Progenitor cell of endocrine pancreas (in vitro differentiated cells): ENCODE measurements at regions not wholly inside any gene's neighbourhood (a gene's known extent, or its start where the extent isn't known, plus 50 kb on each side); places are given as distances from the start of the nearest gene placed in this dataset.

Experiments
- DNase-seq: peaks from one replicate; pipeline ENCODE4 v3.0.0; 2021; ENCODE audit warnings: low spot score; ENCODE audit not compliant: unreplicated experiment
- H3K27ac Mint-ChIP-seq: 2 replicates; pipeline ENCODE4 v1.8.0; 2021; ENCODE audit warnings: mild to moderate bottlenecking, moderate library complexity, mixed read lengths
- H3K27me3 Mint-ChIP-seq: 2 replicates; pipeline ENCODE4 v1.8.0; 2021; ENCODE audit warnings: mixed read lengths
- H3K36me3 Mint-ChIP-seq: 2 replicates; pipeline ENCODE4 v1.8.0; 2022; ENCODE audit warnings: mixed read lengths; ENCODE audit not compliant: insufficient read depth
- H3K4me1 Mint-ChIP-seq: 2 replicates; pipeline ENCODE4 v1.8.0; 2021; ENCODE audit warnings: low read depth, mixed read lengths
- H3K4me3 Mint-ChIP-seq: 2 replicates; pipeline ENCODE4 v1.8.0; 2021; ENCODE audit warnings: low read depth, mild to moderate bottlenecking, moderate library complexity, mixed read lengths
- H3K9me3 Mint-ChIP-seq: 2 replicates; pipeline ENCODE4 v1.8.0; 2021; ENCODE audit warnings: low read depth, mixed read lengths
- TF ChIP-seq, protein P1 (sequence below): fragments of 200-600 bp; sonication (generic); IDR thresholded peaks from one replicate; pipeline ENCODE4 v1.5.0; 2021; ENCODE audit warnings: antibody characterized with exemption, mild to moderate bottlenecking; ENCODE audit not compliant: unreplicated experiment

DNA sequence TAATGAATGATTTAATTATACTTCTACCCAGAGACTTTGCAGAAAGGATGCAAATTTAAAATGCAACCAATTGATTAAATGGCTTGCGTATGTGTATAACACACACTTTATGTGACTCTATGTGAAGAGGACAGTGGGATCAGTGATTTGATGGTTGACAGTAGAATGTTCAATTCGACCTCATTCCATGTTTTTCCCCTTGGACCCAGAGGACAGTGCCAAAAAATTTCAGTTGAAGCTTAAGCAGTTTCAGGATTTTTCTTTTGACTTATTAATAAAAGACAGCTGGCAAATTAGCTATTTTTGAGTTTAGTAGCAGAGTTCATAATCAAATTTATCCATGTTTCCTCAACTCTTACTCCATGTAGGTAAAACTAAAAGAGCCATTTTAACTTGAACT is 742.4 kb upstream of the NR2F2 start:
- H3K4me1 Mint-ChIP-seq: no peaks in the 10 kb centered on the region
- H3K27ac Mint-ChIP-seq: no peak overlapping the region
- H3K27me3 Mint-ChIP-seq: peaks cover 2% of the 10 kb centered on the region
- DNase-seq: no peak
- peaks cover 1% of the 10 kb centered on the region for H3K36me3 Mint-ChIP-seq
- H3K9me3 Mint-ChIP-seq: peaks cover 11% of the 10 kb centered on the region
- TF ChIP-seq, protein P1, sequence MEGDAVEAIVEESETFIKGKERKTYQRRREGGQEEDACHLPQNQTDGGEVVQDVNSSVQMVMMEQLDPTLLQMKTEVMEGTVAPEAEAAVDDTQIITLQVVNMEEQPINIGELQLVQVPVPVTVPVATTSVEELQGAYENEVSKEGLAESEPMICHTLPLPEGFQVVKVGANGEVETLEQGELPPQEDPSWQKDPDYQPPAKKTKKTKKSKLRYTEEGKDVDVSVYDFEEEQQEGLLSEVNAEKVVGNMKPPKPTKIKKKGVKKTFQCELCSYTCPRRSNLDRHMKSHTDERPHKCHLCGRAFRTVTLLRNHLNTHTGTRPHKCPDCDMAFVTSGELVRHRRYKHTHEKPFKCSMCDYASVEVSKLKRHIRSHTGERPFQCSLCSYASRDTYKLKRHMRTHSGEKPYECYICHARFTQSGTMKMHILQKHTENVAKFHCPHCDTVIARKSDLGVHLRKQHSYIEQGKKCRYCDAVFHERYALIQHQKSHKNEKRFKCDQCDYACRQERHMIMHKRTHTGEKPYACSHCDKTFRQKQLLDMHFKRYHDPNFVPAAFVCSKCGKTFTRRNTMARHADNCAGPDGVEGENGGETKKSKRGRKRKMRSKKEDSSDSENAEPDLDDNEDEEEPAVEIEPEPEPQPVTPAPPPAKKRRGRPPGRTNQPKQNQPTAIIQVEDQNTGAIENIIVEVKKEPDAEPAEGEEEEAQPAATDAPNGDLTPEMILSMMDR: no peak
- H3K4me3 Mint-ChIP-seq: no peak overlapping the region

DNA sequence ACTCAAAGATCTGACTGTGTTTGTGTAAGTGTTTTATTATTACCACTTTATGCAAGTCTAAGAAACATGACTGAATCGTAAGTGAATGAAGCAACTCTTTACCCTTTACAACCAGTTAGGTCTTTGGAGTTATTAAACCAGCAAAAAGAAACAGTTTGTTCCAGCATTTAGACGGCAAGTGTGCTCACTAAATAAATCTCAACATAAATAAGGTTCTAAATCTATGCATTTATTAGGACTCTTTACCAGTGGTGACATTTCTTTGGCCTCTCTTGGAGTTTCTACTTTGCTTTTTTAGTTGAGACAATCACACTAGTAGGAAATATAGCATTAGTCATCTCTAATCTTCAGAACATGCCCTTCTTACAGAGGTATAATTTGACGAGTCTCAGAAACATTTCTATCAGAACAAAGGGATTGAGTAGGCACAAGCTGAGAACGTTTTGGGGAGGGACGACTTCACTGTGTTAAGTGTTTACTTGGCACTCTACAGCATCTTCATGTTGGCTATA is 739.9 kb upstream of the NR2F2 start:
- TF ChIP-seq, protein P1: no peak
- no peak overlapping the region for H3K27ac Mint-ChIP-seq
- H3K4me3 Mint-ChIP-seq: no peak overlapping the region
- H3K9me3 Mint-ChIP-seq: peaks cover under 1% of the 10 kb centered on the region
- no peaks in the 10 kb centered on the region for H3K36me3 Mint-ChIP-seq
- DNase-seq: no peak
- H3K4me1 Mint-ChIP-seq: no peaks in the 10 kb centered on the region
- H3K27me3 Mint-ChIP-seq: peaks cover 2% of the 10 kb centered on the region

DNA sequence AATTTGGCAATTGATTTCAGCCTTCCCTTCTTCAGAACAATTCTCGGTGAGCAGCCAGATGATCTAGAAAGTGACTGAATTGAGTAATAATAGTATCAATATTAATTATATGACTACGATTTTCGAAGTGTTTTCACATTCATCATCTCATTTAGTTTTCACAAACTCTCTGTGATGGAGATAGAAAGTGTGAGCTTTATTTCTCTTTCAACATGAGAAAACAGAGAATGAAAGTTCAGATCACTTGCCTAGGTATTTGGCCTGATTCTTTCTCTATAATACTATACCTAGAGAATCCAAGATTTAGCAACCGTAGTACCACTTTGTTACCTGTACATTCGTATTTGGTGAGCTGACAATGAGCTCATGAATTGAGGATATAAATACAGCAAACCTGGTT is 739.2 kb upstream of the NR2F2 start:
- TF ChIP-seq, protein P1: no peak
- H3K9me3 Mint-ChIP-seq: no peaks in the 10 kb centered on the region
- no peak overlapping the region for H3K27ac Mint-ChIP-seq
- no peaks in the 10 kb centered on the region for H3K36me3 Mint-ChIP-seq
- no peak overlapping the region for H3K4me3 Mint-ChIP-seq
- peaks cover 2% of the 10 kb centered on the region for H3K27me3 Mint-ChIP-seq
- no peak for DNase-seq
- H3K4me1 Mint-ChIP-seq: no peaks in the 10 kb centered on the region

- Mint-ChIP-seq H3K4me3 (no peak overlapping the region), H3K27ac (no peak overlapping the region), H3K4me1 (no peaks in the 10 kb centered on the region), H3K36me3 (no peaks in the 10 kb centered on the region), H3K9me3 (no peaks in the 10 kb centered on the region), H3K27me3 (peaks cover 2% of the 10 kb centered on the region)
- DNase-seq: no peak
- TF ChIP-seq, protein P1: no peak
Measured at GRCh38 chr15:95591886-95592285, 738.6 kb upstream of the NR2F2 start.

DNA sequence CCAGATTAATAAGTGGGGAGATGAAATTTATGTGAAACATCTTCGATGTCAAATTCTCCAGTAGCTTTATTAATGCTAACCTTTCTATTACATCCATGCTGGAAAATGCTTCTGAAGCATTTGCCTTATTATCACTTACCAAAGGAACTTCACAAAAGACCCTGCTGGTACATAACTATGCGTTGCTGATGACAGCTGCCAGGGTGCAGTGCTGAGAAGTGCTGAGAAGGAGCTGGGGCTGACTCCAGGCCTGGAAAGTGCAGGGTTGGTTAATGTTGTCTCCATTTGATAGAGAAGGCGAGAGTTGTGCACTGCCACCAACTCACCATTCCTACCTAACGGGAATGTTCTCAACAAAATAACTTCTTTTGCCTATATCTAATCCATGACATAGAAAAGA is 736.0 kb upstream of the NR2F2 start:
- no peak for DNase-seq
- Mint-ChIP-seq H3K27me3 (peaks cover 2% of the 10 kb centered on the region), H3K4me1 (no peaks in the 10 kb centered on the region), H3K36me3 (no peaks in the 10 kb centered on the region), H3K27ac (no peak overlapping the region), H3K4me3 (no peak overlapping the region), H3K9me3 (no peaks in the 10 kb centered on the region)
- TF ChIP-seq, protein P1: no peak
